Activated CD4-positive, alpha-beta memory T cell treated with anti-CD3 and anti-CD28 coated beads for 36 hours (primary cell): ENCODE measurements at regions not wholly inside any gene's neighbourhood (a gene's known extent, or its start where the extent isn't known, plus 50 kb on each side); places are given as distances from the start of the nearest gene placed in this dataset.

ENCODE experiments used
- CTCF ChIA-PET: fragments of 350-600 bp; sonication (Branson Sonifier 250); formaldehyde crosslinking; loops from one replicate; lab custom pipeline; 2021; ENCODE audit warnings: antibody characterized with exemption, inconsistent platforms; lab: Charles Lee
- POLR2A ChIA-PET: fragments of 350-600 bp; sonication (Branson Sonifier 250); formaldehyde crosslinking; loops from one replicate; lab custom pipeline; 2021; ENCODE audit warnings: antibody characterized with exemption; lab: Charles Lee
- DNase-seq: peaks from one replicate; pipeline ENCODE4 v3.0.0-alpha.2; 2020
- H3K27ac Mint-ChIP-seq: one replicate; pipeline ENCODE4 v1.8.0; 2021; ENCODE audit warnings: mixed read lengths
- H3K27me3 Mint-ChIP-seq: one replicate; pipeline ENCODE4 v1.8.0; 2021; ENCODE audit warnings: mixed read lengths
- H3K36me3 Mint-ChIP-seq: one replicate; pipeline ENCODE4 v1.8.0; 2021; ENCODE audit warnings: mixed read lengths
- H3K4me1 Mint-ChIP-seq: one replicate; pipeline ENCODE4 v1.8.0; 2021; ENCODE audit warnings: low read depth, mixed read lengths
- H3K4me3 Mint-ChIP-seq: one replicate; pipeline ENCODE4 v1.8.0; 2021; ENCODE audit warnings: mild to moderate bottlenecking, mixed read lengths
- H3K9me3 Mint-ChIP-seq: one replicate; pipeline ENCODE4 v1.8.0; 2021; ENCODE audit warnings: mixed read lengths
- intact Hi-C: fragments of 100-400 bp; cut with micrococcal nuclease; formaldehyde crosslinking; loops from one replicate; pipeline ENCODE4 v1.15.1; 2023

DNA sequence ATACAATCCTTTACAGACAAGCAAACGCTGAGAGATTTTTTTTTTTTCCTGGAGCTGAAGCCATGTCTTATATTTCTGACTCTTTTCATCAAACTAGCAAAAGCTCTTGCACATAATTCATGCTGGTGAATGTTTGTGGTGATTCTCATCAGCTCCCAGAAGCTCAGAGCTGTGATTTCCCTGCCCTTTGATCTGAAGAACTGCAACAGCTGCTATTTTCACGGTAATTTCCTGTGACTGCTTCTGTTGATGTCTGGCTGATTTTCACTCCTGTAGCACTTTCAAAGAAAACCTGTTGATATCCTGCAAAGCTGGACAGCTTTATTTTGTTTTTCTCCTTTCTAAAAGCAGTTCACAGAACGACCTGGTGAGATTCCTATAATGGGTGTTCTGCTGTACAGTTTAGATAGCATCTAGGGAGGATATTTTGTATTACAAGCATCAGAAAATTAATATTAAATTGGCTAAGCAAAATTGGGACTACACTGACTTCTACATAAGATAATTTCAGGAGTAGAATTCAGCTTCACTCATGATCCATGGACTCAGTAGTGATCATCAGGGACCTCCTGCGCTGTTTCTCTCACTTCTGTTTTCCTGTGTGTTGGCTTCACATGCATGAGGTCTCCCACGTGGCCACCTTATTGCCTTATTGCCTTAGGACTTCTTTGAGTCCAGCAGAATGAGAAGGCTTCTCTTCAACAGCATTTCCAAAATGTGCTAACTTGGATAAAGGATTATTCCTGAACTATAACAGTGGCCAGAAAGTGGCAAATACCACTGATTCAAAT, 1111.6 kb upstream of the SORCS1 start:
- ChIA-PET CTCF (no interaction called here), POLR2A (no interaction called here)
- no peaks in the 10 kb centered on the region for H3K27me3 Mint-ChIP-seq
- intact Hi-C loops, result no loop called here
- peaks cover 27% of the 10 kb centered on the region for H3K9me3 Mint-ChIP-seq
- H3K27ac Mint-ChIP-seq, result no peak overlapping the region
- H3K36me3 Mint-ChIP-seq, result no peaks in the 10 kb centered on the region
- H3K4me1 Mint-ChIP-seq, result no peaks in the 10 kb centered on the region
- DNase-seq, result no peak
- no peak overlapping the region for H3K4me3 Mint-ChIP-seq

DNA sequence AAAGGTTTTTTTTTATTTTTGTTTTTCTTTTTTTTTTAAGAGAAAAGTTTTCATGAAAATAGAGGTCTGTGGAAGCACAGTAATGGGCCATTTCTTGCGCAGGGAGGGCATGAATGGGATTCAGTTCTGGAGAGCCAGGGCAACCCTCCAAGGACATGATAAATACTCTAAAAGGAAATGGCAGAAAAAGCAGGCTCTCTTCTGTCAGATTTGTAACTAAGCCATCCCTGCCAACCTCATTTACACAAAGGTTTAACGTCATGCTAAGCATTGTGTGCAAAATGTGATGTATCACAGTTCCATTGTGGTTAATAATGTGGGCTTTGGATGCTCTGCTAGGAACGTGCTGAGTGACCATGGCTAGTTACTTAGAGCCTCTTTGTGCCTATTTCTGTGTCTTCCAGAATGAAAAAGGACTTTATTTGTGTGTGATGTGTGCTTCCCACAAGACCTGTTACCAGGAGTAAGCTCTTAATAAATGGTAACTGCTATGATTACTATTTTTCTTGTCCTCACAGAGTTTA, 1095.9 kb upstream of the SORCS1 start:
- no peaks in the 10 kb centered on the region for H3K36me3 Mint-ChIP-seq
- POLR2A ChIA-PET, result no interaction called here
- no peak overlapping the region for H3K4me3 Mint-ChIP-seq
- CTCF ChIA-PET, result no interaction called here
- H3K27me3 Mint-ChIP-seq, result no peaks in the 10 kb centered on the region
- intact Hi-C loops, result no loop called here
- peaks cover 15% of the 10 kb centered on the region for H3K9me3 Mint-ChIP-seq
- no peaks in the 10 kb centered on the region for H3K4me1 Mint-ChIP-seq
- no peak for DNase-seq
- no peak overlapping the region for H3K27ac Mint-ChIP-seq

DNA sequence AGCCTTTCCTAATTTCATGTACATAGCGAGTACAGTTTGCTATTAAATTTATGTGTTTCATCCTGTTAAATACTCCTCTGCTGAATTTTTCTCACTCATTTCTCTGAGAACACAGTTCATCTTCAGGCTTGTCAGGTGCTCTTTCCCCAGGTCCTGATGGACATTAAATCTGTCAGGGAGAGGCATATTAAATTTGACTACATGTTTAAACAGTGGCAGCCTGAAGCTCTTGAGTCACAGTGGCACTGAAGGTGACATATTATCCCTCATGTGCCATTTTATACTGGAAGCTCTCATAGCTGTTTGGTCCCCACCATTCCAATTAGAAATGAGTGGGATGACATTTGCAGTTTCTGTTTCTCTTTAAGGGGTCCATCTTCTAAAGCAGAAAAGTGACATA, 1089.6 kb upstream of the SORCS1 start:
- Mint-ChIP-seq H3K4me1 (no peaks in the 10 kb centered on the region), H3K9me3 (peaks cover 5% of the 10 kb centered on the region), H3K36me3 (no peaks in the 10 kb centered on the region), H3K27me3 (no peaks in the 10 kb centered on the region), H3K4me3 (no peak overlapping the region), H3K27ac (no peak overlapping the region)
- ChIA-PET POLR2A (no interaction called here), CTCF (no interaction called here)
- intact Hi-C loops, result no loop called here
- no peak for DNase-seq

DNA sequence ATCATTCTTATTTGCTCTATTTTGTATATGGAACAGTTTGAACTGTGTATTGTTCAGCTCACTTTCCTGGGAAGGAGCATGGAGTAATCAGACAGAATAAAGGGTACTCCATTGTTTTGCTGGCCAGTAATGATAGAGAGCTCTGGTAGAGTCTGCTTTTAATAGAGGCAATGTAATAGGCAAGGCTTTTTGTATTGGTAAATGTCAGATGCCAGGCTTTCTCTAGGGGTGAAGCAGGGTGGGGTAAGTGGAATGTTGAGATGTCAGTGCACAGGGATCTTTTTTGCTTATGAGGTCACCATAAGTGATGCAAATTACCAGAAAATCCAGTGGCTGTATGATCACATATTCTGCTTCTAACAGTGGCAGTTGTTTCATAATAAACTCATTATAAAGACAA, 1088.3 kb upstream of the SORCS1 start:
- intact Hi-C loops, result no loop called here
- Mint-ChIP-seq H3K4me1 (no peaks in the 10 kb centered on the region), H3K36me3 (no peaks in the 10 kb centered on the region), H3K9me3 (peaks cover 9% of the 10 kb centered on the region), H3K27me3 (no peaks in the 10 kb centered on the region), H3K4me3 (no peak overlapping the region), H3K27ac (no peak overlapping the region)
- DNase-seq, result no peak
- ChIA-PET POLR2A (no interaction called here), CTCF (no interaction called here)

DNA sequence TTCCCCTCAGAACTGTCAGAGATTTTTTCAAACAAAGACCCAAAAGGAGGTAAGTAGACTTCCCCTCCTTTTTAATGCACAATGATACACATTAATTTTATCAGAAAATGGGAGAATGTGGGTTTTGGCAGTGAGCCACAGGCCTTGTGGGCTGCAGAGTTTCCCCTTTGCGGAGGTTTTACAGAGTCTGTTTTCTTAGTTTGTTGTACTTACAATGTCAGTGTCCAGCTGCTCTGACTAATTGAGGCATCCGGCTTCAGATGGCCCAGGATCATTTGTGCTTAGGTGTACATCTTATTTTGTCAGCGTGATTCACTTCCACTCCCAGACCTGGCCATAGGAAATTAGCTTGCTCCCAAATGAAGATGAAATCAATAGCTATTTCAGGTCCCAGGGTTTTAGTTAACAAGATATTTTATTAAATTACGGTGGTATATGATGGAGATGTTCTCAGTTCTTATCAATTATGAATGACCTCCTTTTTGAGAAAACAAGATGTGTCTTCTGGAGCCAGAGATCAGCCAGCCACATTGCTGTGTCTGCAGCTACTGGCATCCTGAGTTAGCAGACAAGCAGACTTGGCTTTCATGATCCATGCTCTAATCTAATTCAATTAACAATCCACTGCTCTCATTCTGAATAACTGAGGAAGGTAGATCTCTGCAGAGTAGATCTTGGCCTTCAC, 1086.6 kb upstream of the SORCS1 start:
- POLR2A ChIA-PET, result no interaction called here
- intact Hi-C loops, result no loop called here
- CTCF ChIA-PET, result interaction anchor here (1.0 kb wide), 1 partner anchor 161 kb away, joined by 3 read pairs; no protein-coding TSS in a partner anchor
- no peaks in the 10 kb centered on the region for H3K4me1 Mint-ChIP-seq
- H3K36me3 Mint-ChIP-seq, result no peaks in the 10 kb centered on the region
- no peak for DNase-seq
- no peak overlapping the region for H3K4me3 Mint-ChIP-seq
- no peak overlapping the region for H3K27ac Mint-ChIP-seq
- peaks cover 20% of the 10 kb centered on the region for H3K9me3 Mint-ChIP-seq
- H3K27me3 Mint-ChIP-seq, result no peaks in the 10 kb centered on the region

DNA sequence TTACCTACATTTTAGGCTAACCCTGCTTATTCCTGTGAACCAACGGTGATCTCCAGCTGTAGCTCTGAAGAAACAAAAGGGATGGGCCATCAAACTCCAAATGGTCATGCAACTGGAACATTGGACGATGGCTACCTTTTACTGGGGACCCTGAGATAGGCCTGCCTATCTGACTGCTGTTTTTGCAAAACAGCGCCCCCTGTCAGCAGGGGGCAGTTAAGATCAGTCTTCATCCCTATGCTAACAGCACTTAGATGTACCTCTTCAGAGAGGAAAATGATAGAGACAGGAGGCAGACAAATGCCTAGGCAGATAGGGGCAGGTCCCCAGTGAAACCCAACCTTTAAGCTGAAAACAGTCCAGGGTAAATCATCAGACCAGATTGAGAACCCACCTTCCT, 1085.4 kb upstream of the SORCS1 start:
- Mint-ChIP-seq H3K9me3 (peaks cover 20% of the 10 kb centered on the region), H3K4me3 (no peak overlapping the region), H3K27me3 (no peaks in the 10 kb centered on the region), H3K4me1 (no peaks in the 10 kb centered on the region), H3K36me3 (no peaks in the 10 kb centered on the region), H3K27ac (no peak overlapping the region)
- CTCF ChIA-PET, result no interaction called here
- POLR2A ChIA-PET, result no interaction called here
- DNase-seq, result no peak
- intact Hi-C loops, result no loop called here

DNA sequence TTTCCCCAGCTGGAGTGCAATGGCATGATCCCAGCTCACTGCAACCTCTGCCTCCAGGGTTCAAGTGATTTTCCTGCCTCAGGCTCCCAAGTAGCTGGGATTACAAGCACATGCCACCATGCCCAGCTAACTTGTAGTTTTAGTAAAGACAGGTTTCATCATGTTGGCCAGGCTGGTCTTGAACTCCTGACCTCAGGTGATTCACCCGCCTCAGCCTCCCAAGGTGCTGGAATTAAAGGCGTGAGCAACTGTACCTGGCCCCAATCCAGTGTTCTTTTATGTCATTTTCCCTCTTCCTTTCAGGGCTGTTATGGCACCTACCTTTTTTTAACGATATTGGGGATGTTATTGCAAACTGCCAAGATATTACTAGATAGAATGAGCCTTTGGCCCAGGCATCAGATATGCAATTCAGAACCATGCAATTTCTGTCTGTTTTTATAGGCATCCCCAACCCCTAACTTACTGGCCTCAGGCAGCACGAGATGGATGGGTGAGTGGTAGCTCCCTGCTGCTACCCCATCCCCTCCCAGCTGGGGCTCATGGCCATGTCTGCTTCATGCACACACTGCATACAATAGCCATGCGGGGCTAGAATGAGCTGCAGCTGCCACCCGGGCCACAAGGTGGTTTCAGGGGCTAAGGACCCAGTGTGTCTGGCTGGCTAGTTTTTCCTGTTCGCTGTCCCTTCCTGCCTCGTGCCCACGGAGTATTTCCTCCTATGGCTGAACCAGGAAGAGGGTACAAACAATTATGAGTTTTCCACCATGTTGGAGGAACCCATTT, 1080.1 kb upstream of the SORCS1 start:
- intact Hi-C loops, result no loop called here
- no peaks in the 10 kb centered on the region for H3K27me3 Mint-ChIP-seq
- H3K27ac Mint-ChIP-seq, result no peak overlapping the region
- H3K36me3 Mint-ChIP-seq, result no peaks in the 10 kb centered on the region
- H3K4me3 Mint-ChIP-seq, result no peak overlapping the region
- CTCF ChIA-PET, result no interaction called here
- H3K9me3 Mint-ChIP-seq, result peaks cover 23% of the 10 kb centered on the region
- no peaks in the 10 kb centered on the region for H3K4me1 Mint-ChIP-seq
- POLR2A ChIA-PET, result no interaction called here
- no peak for DNase-seq

DNA sequence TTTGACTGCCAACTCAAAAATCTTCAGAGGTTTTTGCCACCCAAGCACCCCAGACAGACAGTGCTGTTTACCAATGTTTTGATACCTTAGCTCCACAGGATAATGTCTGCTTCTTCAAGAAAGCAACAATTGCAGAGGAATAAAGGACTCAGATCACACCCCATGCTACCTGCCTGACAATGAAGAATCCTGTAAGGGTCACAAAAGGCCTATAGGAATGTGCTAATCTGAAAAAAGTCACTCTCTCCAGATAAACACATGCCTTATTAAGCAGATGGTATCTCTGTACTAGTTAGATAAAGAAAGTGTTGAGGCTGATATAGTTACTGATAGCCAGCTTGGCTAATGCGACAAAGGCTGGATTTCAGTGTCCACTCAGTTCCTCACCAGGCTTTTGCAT, 1076.7 kb upstream of the SORCS1 start:
- no peak overlapping the region for H3K4me3 Mint-ChIP-seq
- H3K27ac Mint-ChIP-seq, result no peak overlapping the region
- H3K36me3 Mint-ChIP-seq, result no peaks in the 10 kb centered on the region
- DNase-seq, result no peak
- no peaks in the 10 kb centered on the region for H3K27me3 Mint-ChIP-seq
- CTCF ChIA-PET, result no interaction called here
- intact Hi-C loops, result no loop called here
- H3K4me1 Mint-ChIP-seq, result no peaks in the 10 kb centered on the region
- peaks cover 8% of the 10 kb centered on the region for H3K9me3 Mint-ChIP-seq
- POLR2A ChIA-PET, result no interaction called here

DNA sequence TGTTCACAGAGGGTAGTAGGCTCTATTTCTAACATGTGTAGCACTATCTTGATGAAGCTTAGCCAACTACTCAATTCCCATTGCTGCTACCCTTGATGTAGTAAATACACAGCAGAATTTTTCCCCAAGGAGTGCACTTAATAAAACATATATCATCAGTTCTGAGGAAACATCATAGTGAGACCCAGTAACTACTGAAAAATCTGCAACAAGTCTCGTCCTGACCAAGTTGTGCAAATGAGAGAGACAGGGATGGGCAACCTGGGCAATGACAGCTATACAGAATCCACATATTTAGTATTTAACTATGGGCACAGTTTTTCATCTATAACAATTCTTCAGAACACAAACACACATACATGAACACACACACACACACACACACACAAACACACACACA, 1073.8 kb upstream of the SORCS1 start:
- no peaks in the 10 kb centered on the region for H3K4me1 Mint-ChIP-seq
- no peaks in the 10 kb centered on the region for H3K27me3 Mint-ChIP-seq
- DNase-seq, result no peak
- H3K9me3 Mint-ChIP-seq, result peaks cover 4% of the 10 kb centered on the region
- CTCF ChIA-PET, result no interaction called here
- H3K4me3 Mint-ChIP-seq, result no peak overlapping the region
- H3K27ac Mint-ChIP-seq, result no peak overlapping the region
- POLR2A ChIA-PET, result no interaction called here
- intact Hi-C loops, result no loop called here
- H3K36me3 Mint-ChIP-seq, result no peaks in the 10 kb centered on the region

DNA sequence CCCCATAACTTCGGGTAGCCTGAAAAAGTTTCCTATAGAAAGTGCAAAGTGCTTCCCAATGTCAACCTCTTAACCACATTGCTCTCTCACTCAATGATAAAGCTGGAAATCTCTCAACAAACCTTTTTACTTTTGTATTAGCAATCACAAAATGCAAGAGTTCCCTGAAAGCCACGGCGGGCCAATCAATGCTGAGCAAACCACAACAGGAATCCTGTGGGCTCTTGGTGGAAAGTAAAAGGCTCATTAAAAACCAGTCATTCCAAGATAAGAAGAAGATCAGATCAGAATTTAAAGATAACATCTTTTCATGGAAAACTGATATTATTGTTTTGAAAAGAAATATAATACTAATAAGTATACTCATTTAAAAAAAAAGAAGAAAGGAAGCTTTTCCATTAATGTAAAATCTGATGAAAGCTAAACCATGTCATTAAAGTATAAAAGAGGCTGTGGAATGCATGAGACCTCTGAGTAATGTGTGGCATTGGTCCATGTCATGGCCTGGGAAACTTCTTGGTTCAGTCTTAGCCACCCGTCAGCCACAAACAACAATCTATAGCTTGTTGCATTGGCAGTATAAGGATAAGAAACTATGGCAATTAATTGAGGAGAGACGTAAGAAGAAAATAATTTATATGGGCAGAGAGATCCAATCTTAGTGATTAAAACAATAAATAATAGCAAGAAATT, 1066.1 kb upstream of the SORCS1 start:
- H3K9me3 Mint-ChIP-seq, result peaks cover 14% of the 10 kb centered on the region
- CTCF ChIA-PET, result interaction anchor here (0.6 kb wide), 1 partner anchor 18 kb away, joined by 3 read pairs; no protein-coding TSS in a partner anchor

DNA sequence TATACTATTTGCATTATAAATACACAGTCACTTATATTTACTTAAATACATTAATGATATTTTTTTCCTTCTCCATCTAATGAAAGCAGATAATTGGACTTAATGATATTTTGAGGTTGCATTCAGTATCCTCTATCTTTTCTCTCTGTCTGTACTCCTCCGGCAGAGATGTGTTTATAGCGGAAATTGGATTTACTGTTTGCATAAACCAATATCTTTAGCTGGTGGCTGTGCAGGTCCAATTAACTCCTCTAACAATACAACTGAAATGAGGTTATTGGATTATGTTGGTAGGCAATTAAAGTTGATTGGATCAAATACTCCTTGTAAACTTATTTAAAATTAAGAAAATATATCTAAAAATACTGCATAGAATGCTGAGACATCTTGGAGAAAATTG, 1044.2 kb upstream of the SORCS1 start:
- Mint-ChIP-seq H3K27me3 (no peaks in the 10 kb centered on the region), H3K4me3 (no peak overlapping the region), H3K9me3 (peaks cover 34% of the 10 kb centered on the region), H3K27ac (no peak overlapping the region), H3K4me1 (no peaks in the 10 kb centered on the region), H3K36me3 (no peaks in the 10 kb centered on the region)
- DNase-seq, result no peak
- CTCF ChIA-PET, result no interaction called here
- intact Hi-C loops, result no loop called here
- POLR2A ChIA-PET, result no interaction called here

More for the DNA sequence above, 1066.1 kb upstream of the SORCS1 start:
- no peak for DNase-seq
- Mint-ChIP-seq H3K36me3 (no peaks in the 10 kb centered on the region), H3K27ac (no peak overlapping the region), H3K4me3 (no peak overlapping the region), H3K27me3 (no peaks in the 10 kb centered on the region), H3K4me1 (no peaks in the 10 kb centered on the region)
- intact Hi-C loops, result no loop called here
- POLR2A ChIA-PET, result no interaction called here

DNA sequence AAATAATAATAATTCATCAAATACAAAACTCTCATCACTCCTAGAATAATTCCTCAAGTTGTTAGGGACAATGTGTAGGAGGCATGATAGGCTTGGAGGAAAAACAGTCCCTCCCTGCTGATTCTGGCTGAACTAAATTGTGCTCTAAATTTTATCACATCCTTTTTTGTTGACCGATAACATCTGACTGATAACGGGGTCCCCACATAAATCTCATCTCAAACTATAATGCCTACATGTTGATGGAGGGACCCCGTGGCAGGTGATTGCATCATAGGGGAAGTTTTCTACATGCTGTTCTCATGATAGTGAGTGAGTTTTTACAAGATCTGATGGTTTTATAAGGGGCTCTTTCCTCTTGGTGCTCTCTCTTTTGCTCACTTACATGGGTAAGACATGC, 1043.5 kb upstream of the SORCS1 start:
- Mint-ChIP-seq H3K27me3 (no peaks in the 10 kb centered on the region), H3K4me3 (no peak overlapping the region), H3K4me1 (no peaks in the 10 kb centered on the region), H3K36me3 (no peaks in the 10 kb centered on the region), H3K27ac (no peak overlapping the region), H3K9me3 (peaks cover 28% of the 10 kb centered on the region)
- POLR2A ChIA-PET, result no interaction called here
- DNase-seq, result no peak
- intact Hi-C loops, result no loop called here
- CTCF ChIA-PET, result no interaction called here
